ENCODE measurements at regions not wholly inside any gene's neighbourhood (a gene's known extent, or its start where the extent isn't known, plus 50 kb on each side); places are given as distances from the start of the nearest gene placed in this dataset.
A peak's percentile ranks its signal among the peaks of the same experiment; 100 is the strongest.

- H2AFZ ChIP-seq = peak overlapping the region; percentile 32; the same call in 1 of the 2 replicates
- 0 out of 2 replicates have a peak overlapping the region, but pooled peaks have one; percentile 7 for H3K4me3 ChIP-seq
- no peaks in the 10 kb centered on the region for H3K36me3 ChIP-seq (ENCODE audit: low read depth)
- H3K27ac ChIP-seq = peak overlapping the region; percentile 23; the same call in 1 of the 2 replicates
- DNase-seq = no peak
- H3K9me2 ChIP-seq (ENCODE audit: insufficient read depth) = no peaks in the 10 kb centered on the region
- 35 to 38% methylated on average over 7 of the region's 7 CpGs for WGBS, 2 experiments (ENCODE audit: low coverage in 1 of 2, low lambda C conversion rate in 2 of 2, missing lambda C conversion rate in 2 of 2)
- H3F3A ChIP-seq (ENCODE audit: insufficient read depth) = peaks cover 18% of the 10 kb centered on the region; the same call in 1 of the 2 replicates
- H3K27me3 ChIP-seq (replicated peaks; ENCODE audit: insufficient read depth) = no peaks in the 10 kb centered on the region
- TF ChIP-seq EZH2phosphoT487 (IDR thresholded peaks at IDR 0.05; ENCODE audit: insufficient read depth, low read depth) (no peak), EZH2 (IDR thresholded peaks at IDR 0.05; ENCODE audit: insufficient read depth, poor library complexity, severe bottlenecking) (no peak)
- H3K9ac ChIP-seq = no peak overlapping the region
- H3K4me1 ChIP-seq (ENCODE audit: insufficient read depth) = peaks cover 20% of the 10 kb centered on the region
- H3K79me2 ChIP-seq (ENCODE audit: insufficient read depth) = no peaks in the 10 kb centered on the region
- no peaks in the 10 kb centered on the region for H3K9me3 ChIP-seq (ENCODE audit: low read depth)
- H3K4me2 ChIP-seq (ENCODE audit: unreplicated experiment) = peak overlapping the region; percentile 25
- in situ Hi-C loops (cut with MboI) = no loop called here
- H4K20me1 ChIP-seq (ENCODE audit: insufficient read depth) = no peaks in the 10 kb centered on the region
Measured at GRCh38 chr22:48422900-48423480, 1404.7 kb downstream of the BRD1 start.

- Histone ChIP-seq H3K4me2 (ENCODE audit: unreplicated experiment) (no peak overlapping the region), H3K4me3 (no peak overlapping the region), H3K27ac (no peak overlapping the region), H3F3A (ENCODE audit: insufficient read depth) (peaks cover 13% of the 10 kb centered on the region; the same call in 1 of the 2 replicates), H3K27me3 (replicated peaks; ENCODE audit: insufficient read depth) (no peaks in the 10 kb centered on the region), H3K9me3 (ENCODE audit: low read depth) (no peaks in the 10 kb centered on the region), H3K9me2 (ENCODE audit: insufficient read depth) (no peaks in the 10 kb centered on the region), H3K9ac (no peak overlapping the region), H4K20me1 (ENCODE audit: insufficient read depth) (no peaks in the 10 kb centered on the region), H2AFZ (no peak overlapping the region), H3K4me1 (ENCODE audit: insufficient read depth) (peaks cover 17% of the 10 kb centered on the region), H3K36me3 (ENCODE audit: low read depth) (no peaks in the 10 kb centered on the region), H3K79me2 (ENCODE audit: insufficient read depth) (no peaks in the 10 kb centered on the region)
- in situ Hi-C loops (cut with MboI) = no loop called here
- TF ChIP-seq EZH2 (IDR thresholded peaks at IDR 0.05; ENCODE audit: insufficient read depth, poor library complexity, severe bottlenecking) = no peak
- TF ChIP-seq EZH2phosphoT487 (IDR thresholded peaks at IDR 0.05; ENCODE audit: insufficient read depth, low read depth) = no peak
- WGBS, 2 experiments (ENCODE audit: low coverage in 1 of 2, low lambda C conversion rate in 2 of 2, missing lambda C conversion rate in 2 of 2) = 85% methylated on average over 10 of the region's 10 CpGs
- DNase-seq = no peak
Measured at GRCh38 chr22:48418831-48419230, 1408.8 kb downstream of the BRD1 start.

- no peak for DNase-seq
- Histone ChIP-seq H3K4me3 (no peak overlapping the region), H3K4me1 (ENCODE audit: insufficient read depth) (0 out of 2 replicates have a peak, but pooled peaks cover 7% of the 10 kb centered on the region), H2AFZ (no peak overlapping the region), H3K27me3 (replicated peaks; ENCODE audit: insufficient read depth) (no peaks in the 10 kb centered on the region), H3K9ac (no peak overlapping the region), H3K9me2 (ENCODE audit: insufficient read depth) (no peaks in the 10 kb centered on the region), H3F3A (ENCODE audit: insufficient read depth) (no peaks in the 10 kb centered on the region), H3K4me2 (ENCODE audit: unreplicated experiment) (no peak overlapping the region), H3K36me3 (ENCODE audit: low read depth) (no peaks in the 10 kb centered on the region), H3K27ac (no peak overlapping the region), H4K20me1 (ENCODE audit: insufficient read depth) (no peaks in the 10 kb centered on the region), H3K79me2 (ENCODE audit: insufficient read depth) (no peaks in the 10 kb centered on the region), H3K9me3 (ENCODE audit: low read depth) (no peaks in the 10 kb centered on the region)
- 76 to 80% methylated on average over 19 to 23 of the region's 24 CpGs for WGBS, 2 experiments (ENCODE audit: low coverage in 1 of 2, low lambda C conversion rate in 2 of 2, missing lambda C conversion rate in 2 of 2)
- in situ Hi-C loops (cut with MboI) = no loop called here
- TF ChIP-seq EZH2 (IDR thresholded peaks at IDR 0.05; ENCODE audit: insufficient read depth, poor library complexity, severe bottlenecking) (no peak), EZH2phosphoT487 (IDR thresholded peaks at IDR 0.05; ENCODE audit: insufficient read depth, low read depth) (no peak)
Measured at GRCh38 chr22:48417225-48418070, 1410.2 kb downstream of the BRD1 start.

- no peaks in the 10 kb centered on the region for H3K36me3 ChIP-seq (ENCODE audit: low read depth)
- H3F3A ChIP-seq (ENCODE audit: insufficient read depth) = no peaks in the 10 kb centered on the region
- H3K27ac ChIP-seq = no peak overlapping the region
- H3K9ac ChIP-seq = no peak overlapping the region
- H3K4me2 ChIP-seq (ENCODE audit: unreplicated experiment) = peak overlapping the region; percentile 28
- H3K9me3 ChIP-seq (ENCODE audit: low read depth) = no peaks in the 10 kb centered on the region
- TF ChIP-seq EZH2phosphoT487 (IDR thresholded peaks at IDR 0.05; ENCODE audit: insufficient read depth, low read depth) (no peak), EZH2 (IDR thresholded peaks at IDR 0.05; ENCODE audit: insufficient read depth, poor library complexity, severe bottlenecking) (no peak)
- H3K79me2 ChIP-seq (ENCODE audit: insufficient read depth) = no peaks in the 10 kb centered on the region
- H4K20me1 ChIP-seq (ENCODE audit: insufficient read depth) = no peaks in the 10 kb centered on the region
- H2AFZ ChIP-seq = peak overlapping the region; percentile 56
- H3K9me2 ChIP-seq (ENCODE audit: insufficient read depth) = no peaks in the 10 kb centered on the region
- in situ Hi-C loops (cut with MboI) = no loop called here
- H3K27me3 ChIP-seq (replicated peaks; ENCODE audit: insufficient read depth) = no peaks in the 10 kb centered on the region
- WGBS, 2 experiments (ENCODE audit: low coverage in 1 of 2, low lambda C conversion rate in 2 of 2, missing lambda C conversion rate in 2 of 2) = 7 to 8% methylated on average over 16 of the region's 16 CpGs
- peak overlapping the region; percentile 33; the same call in 1 of the 2 replicates for H3K4me3 ChIP-seq
- peak; percentile 18 for DNase-seq
- 0 out of 2 replicates have a peak, but pooled peaks cover 7% of the 10 kb centered on the region for H3K4me1 ChIP-seq (ENCODE audit: insufficient read depth)
Measured at GRCh38 chr22:48416396-48417224, 1411.1 kb downstream of the BRD1 start.
